SKM-1 treated with dmso at 0.1 percent for 144 hours (cell line): ENCODE measurements at regions not wholly inside any gene's neighbourhood (a gene's known extent, or its start where the extent isn't known, plus 50 kb on each side); places are given as distances from the start of the nearest gene placed in this dataset.

Experiments used
- DNase-seq: peaks from one replicate; lab custom pipeline; 2025; ENCODE audit not compliant: unreplicated experiment; lab: John Stamatoyannopoulos, UW

DNA sequence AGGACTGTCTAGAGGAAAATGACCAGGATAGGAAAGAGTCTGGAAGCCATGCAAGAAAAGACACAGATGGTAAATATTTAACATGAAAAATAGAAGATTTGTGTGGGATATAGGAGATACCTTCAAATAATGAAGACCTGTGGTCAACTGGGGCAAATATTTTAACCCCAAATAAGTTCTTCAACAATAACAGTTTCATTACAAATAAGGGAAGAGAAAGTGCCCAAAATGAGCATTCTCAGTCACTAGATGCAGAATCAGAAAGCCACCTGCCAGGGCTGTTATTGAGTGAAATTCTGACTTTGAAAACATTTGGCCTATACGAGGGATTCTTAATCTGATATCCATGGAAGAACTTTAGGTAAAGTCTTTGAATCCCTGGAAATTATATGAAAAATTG is 231.2 kb upstream of the PLEKHG7 start:
- DNase-seq = no peak

DNA sequence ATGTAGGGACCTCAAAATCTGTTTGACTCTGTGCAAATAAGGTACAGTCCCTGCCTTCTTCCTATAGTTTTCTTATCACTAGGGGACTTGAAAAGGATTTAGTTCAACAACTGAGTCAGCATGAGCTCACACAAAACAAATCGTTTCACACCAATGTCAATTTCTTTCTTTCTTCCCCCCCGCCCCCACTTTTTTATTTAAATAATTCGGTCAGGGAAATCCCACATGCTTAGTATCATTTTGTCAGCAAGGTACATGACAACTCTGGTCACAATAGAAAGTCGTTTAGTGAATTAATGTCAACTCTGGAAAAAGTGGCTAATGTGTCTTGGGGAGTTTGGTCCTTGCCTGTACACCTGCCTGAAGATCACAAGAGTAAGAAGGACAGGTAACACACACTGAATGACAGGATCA is 232.2 kb upstream of the PLEKHG7 start:
- no peak for DNase-seq

DNA sequence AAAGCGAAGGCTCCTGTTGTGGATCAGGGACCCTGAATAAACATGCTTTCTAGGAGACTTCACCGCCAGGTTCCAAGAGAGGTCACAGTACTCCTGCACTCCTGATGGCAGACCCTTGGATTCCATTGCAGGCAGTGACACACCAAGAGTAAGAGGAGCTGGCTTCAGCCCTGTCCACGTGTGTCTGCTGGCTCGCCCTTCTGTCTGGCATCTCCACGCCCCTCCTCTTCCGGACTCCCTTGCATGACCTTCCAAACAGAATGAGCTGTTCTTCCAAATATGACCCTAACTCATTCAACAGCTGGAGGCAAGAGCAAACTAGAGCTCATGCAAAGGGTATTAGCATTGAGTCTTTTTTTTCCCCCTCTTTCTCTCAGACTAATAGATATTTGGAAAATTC is 233.0 kb upstream of the PLEKHG7 start:
- DNase-seq = no peak

DNA sequence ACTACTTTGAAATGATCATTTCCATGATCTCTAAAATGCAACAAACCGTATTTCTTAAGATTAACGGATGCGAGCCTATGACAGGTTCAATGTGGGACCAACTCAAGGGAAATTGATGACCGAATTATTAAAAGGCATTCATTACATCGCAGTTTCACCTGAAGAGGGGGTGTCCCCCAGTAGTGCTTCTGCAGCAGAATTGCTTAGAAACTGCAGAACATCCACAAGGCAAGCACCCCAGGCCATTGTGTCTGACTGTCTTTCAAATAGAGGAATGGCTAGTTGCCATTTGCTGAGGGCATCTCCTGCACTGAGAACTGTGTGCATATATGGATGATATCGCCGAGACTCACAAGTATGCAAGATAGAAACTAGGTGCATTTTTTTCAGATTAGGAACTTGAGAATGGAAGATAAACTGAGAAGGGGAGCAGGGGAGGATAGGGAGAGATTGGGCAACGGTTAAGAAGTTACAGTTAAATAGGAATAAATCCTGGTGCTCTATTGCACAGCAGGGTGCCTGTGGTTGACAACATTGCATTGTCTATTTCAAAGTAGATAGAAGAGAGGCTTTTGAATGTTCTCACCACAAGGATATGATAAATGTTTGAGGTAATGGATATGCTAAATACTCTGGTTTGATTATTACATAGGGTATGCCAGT is 234.3 kb upstream of the PLEKHG7 start:
- no peak for DNase-seq

DNA sequence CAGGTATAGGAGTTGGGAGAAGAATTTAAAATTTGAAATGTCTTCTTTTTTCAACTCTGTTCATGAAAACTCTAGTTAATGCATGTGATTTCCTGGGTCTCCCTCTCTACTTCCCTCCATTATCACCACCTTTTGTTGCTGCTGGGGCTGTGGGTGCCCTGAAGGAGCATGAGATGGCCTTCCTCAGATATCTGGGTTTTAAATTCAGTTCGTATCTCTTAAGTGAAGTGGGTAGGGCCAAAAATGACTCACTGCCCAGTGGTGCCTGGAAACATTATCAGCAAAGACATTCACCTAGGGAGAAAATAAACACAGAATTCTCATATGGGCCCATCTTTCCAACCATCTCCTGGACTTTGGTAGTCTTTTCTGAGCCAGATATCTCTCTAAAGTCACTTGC is 234.9 kb upstream of the PLEKHG7 start:
- no peak for DNase-seq

DNA sequence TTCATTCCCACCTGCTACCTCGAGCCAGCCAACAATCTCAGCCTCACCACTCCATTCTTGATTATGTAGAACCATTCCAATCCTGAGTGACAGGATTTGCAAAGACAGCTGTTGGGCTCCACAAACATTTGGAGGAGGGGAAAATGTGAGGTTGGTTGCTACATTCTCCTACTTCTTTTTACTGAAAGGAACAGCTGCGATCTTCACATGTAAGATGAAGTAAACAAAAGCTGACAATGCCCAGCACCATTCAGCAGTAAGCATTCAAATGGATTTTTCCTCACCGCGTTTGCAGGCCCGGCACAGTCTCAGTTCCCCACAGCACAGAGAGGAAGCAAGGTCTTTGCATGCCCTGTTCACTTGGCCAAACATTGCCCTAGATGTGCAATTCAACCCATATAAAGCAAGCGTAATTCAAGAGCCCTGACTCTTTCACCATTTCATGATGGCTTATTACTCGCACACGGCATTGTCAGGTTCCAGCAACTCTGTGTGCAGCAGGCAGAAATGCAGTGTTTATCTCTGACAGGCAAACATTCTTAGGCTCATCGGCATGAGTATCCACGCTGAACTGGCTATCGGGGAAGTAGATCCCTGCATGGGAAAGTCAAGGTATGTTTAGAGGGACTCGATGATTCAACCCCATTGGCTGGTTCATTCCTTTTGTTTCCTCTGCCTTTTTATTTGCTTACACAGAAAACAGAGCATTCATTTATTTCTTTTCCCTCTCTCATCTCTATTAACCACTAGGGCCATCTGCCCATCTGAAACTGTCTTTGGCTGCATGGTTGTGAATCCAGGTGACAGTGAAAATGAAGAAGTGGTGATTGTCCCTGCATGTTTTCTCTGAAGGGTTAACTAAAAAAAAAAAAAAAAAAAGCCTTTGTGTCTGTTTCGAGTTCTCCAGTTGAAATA is 236.1 kb upstream of the PLEKHG7 start:
- no peak for DNase-seq

DNA sequence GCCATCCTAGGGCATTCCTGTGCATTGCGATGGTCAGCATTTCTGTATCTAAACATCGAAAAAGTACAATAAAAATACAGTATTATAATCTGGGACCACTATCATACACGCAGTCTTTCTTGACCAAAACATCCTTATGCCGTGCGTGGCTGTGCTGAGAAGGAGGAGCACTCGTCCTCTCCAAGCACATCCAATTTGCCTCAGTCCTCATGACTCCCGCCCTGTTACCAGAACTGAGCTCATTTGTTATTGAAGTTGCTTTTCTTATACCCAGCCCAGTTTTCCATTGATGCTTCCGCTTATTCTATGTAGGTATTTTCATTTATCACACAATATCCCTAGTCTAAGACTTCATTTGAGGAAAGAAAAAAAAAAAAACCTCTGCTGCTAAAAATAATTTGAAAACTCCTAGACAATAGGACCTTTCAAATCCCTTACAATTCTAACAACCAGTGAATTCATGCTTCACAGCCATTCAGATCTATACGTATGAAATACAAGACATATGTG is 236.9 kb upstream of the PLEKHG7 start:
- DNase-seq = no peak

DNA sequence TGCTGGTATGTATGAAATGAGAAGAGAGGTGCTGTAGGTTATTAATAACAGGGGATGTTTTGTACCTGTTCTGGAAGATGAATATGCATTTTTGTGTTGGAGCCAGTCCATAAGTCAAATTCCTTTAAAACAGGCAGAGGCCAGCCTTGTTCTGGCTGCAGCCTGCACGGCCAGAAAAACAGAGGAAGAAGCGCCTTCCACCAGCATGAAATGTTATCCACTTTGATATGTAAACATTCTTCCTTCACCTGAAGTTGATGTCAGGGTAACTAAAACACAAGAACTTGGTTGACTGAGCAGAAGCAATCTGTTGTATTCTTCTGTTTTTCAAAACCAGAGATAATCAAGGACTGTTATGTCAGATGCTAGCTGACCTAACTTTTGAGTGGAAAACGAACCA is 237.9 kb upstream of the PLEKHG7 start:
- DNase-seq = no peak

DNA sequence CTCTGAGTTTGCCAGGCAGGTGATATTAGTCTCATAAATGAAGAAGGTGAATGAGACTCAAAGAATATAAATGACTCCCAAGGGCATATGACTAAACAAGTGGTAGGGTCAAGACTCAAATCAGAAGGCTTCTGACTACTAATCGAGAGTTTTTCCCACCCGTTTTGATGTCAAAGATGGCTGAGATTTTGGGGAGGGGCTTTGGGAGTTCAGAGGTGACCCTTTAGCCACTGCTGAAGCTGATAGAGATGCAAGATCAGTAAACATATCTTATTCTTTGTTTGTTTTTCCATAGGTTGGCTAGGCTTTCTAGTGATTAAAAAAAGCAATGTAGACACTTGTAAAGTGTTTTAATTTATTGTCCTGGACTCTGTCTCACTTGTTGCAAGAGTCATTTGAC is 239.6 kb upstream of the PLEKHG7 start:
- no peak for DNase-seq

DNA sequence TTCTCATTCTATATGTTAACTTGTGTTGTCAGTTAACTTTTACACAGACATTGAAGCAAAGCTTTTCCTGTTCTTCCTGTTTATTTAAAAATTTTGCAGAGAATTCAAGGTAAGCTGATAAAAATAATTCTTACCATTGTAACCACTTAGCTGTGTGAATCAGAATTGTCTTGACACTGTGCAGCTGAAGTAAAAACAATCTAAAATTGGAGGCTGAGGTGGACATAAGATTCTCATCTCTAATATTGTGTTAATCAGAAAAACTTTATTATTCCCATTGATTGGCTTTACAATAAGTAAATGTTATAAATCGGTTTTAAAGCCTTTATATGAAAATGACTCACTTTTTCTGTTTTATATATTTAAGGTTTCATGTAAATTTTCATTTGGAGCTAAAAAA is 240.3 kb upstream of the PLEKHG7 start:
- no peak for DNase-seq

DNA sequence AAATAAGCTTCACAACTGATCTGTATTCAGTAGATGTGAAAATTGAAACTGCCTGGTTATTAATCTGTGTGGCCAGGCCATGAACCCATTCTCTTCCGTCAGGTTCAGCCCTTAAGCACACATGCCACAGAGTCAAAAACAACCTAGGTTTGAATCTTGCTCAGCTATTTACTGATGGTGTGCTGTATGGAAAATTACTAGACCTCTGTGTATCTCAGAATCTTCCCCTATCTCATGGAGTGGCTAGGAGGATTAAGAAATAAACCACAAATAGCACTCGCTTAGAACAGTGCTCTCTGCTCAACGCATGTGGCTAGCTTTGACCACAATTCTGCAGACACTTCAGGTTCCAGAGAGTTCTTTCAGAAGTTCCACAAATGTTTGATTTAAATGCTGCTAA is 240.7 kb upstream of the PLEKHG7 start:
- DNase-seq = peak; percentile 54

DNA sequence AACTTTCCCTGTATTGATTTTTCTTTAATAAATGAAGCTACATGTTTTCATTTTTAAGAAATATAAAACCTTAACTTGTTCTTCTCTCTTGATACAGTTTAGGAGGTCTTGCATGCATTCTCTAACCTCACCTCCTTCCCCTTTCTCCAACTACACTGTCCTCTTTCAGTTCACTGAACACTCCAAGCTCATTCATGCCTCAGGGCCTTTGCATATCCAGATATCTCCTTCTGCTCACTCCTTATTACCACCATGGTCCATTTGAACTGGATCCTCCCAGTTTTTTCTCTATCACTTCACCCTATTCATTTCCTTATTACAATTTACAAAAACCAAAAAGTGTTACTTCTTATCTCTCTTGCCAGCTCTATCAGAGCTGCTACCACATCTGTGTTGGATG is 242.9 kb upstream of the PLEKHG7 start:
- DNase-seq = no peak

DNA sequence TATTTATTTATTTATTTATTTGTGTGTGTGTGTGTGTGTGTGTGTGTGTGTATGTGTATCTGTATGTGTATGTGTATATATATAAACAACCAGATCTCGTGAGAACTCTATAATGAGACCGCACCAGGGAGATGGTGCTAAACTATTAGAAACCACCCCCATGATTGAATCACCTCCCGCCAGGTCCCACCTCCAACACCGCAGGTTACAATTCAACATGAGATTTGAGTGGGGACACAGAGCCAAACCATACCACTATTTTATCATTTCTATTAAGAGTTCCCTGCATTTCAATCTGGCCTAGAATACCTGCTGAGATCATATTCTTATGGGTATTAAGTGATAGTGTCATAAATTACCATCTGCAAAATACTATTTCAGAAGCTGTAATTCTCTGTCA is 243.8 kb upstream of the PLEKHG7 start:
- DNase-seq = no peak

DNA sequence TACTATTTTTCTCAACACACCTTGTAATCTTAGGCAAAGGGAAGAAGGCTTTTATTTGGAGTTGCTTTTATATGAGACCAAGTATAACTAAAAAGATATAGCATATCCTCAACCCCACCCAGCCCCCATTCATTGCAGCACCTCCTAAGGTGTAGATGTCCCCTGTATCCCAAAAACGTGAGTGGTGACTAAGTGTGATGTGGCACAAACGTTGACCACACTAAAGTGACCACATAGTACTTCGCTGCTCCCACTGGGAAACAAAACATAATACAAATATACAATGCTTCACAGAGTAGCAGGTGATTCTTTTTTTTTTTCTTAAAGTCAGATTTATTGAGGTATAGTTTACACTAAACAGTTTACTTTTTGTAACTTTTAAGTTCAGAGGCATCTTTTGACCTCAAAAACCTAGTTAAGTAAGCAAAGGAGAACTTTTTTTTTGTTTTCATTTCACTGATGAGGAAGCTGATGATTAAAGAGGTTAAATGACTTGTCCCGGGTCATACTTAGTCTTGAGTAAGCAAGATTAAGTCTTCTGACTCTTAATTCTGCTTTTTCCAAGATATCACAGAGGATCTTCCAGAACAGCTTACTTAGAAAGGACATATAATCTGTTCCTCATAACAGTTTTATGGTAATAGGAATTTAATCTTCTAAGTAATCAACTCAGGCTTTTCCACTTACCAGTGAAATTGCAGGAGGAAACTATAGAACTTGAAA is 245.2 kb upstream of the PLEKHG7 start:
- no peak for DNase-seq

DNA sequence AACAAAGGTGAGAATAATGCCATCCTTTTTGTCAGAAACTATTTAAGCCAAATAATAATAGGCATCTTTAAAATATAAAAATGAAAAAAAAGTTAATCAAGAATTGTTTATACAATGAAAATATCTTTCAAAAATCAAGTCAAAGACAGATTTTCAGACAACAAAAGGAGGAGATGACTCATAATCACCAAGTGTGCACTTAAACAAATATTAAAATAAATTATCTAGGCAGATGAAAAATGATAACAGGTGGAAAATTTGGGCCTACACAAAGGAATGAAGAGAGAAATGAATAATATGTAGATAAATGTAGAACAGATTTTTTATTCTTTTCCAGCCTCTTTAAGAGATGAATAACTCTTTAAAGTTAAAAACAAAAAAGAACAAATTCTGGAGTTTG is 250.0 kb upstream of the PLEKHG7 start:
- no peak for DNase-seq

DNA sequence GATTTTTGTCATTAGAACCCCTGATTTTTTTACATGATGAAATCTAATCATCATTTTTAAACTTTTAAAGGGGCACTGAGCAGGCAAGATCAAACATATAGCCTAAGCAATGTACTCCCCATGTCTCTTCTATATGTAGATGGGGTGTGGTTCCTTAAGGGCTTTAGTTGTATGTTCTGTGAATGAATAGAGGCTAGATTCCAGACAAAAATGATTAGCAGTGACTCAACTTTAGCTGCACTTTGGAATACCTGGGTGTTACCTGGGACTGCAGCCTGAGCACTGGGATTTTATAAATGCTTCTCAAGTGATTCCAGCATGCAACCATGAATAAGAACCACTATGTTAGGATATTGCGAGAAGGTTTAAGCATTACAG is 256.7 kb upstream of the PLEKHG7 start:
- DNase-seq = no peak

DNA sequence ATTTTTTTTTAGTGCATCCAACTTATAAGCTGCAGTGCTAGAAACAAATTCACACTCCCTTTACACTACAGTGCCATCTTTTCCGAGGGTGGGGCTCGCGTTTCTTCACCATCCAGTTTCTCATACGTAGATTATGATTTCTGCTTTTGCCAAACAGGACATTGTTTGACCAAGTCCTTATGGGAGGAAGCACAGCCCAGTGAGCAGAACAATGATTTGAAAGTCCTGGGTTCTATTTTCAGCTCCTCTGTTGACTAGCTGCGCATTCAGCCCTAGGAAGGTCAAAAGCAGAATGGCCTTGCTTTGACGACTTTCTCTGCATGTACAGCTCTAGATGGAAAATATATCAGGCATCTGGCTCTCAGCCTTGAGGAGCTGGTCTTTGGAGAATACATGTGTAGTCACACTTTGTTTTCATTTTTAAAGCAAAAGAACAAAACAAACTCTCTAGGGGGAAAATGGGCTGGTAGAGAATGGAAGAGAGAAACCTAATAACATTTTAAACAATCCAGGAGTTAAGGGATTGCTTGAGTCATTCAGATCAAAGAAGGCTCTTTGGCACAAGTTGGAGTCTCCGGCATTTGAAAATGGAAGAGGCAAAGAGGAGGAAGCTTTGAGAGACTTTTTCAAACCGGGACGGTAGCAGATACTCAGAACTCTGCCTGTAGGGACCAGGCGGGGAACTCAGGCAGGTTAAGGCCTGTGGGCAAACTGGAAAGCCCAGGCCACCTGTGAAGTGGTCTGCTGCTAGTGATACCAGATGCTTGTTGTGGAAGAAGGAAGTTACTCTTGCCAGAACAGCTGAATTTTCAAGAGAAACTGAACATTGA is 257.3 kb upstream of the PLEKHG7 start:
- DNase-seq = no peak

DNA sequence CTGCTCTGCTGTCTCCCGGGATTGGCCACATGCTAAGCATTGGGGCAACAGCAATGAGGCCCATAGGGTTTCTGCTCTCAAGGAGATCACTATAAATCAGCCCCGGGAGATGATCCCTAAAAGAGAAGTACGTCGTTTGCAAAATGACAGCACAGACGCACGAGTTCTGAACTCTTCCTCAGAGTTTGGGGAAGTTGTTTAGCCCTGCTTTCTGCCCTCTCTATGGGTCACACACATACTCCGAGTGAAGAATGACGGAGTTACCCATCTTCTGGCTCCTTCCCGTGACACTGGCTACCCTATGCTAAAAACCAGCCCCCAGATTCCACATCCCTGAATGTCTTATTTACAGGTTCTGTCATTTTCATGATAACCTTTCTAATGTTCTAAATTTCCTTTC is 258.0 kb upstream of the PLEKHG7 start:
- peak; percentile 60 for DNase-seq

DNA sequence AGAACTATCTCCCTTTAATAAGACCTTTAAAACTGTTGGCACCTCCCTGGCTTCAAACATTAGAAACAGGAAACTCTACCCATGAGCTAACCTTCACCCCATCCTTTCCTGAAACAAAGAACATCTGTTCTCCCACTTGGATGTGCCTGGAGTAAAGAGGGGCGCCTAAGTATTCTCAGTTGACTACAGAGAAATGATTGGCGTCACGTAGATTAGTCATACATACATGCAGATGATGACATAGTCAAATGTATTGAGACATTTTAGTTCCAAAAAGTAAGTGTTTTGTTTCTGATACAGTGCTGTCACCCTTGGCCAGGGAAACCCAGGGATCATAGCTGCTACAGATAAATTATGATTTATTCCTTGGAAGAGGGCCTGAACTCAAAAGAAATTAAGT is 260.0 kb upstream of the PLEKHG7 start:
- no peak for DNase-seq

DNA sequence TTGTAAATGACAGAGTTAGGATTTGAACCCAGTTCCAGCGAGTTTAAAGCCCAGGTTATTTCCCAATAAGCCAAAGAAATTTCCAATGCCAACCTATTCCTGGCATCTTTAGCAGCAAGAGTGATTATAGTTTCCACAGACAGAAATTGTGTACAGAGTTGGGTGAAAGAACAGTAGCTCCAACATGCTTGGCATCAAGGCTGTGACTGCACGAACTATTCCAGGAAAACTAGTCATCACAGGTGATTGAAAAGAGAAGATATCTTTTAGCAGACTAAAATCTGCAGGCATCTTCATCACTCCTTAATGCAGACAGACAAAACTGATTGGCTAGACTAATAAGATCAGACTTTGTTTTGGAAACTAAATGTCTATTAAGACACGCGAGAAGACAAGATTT is 262.7 kb upstream of the PLEKHG7 start:
- no peak for DNase-seq

DNA sequence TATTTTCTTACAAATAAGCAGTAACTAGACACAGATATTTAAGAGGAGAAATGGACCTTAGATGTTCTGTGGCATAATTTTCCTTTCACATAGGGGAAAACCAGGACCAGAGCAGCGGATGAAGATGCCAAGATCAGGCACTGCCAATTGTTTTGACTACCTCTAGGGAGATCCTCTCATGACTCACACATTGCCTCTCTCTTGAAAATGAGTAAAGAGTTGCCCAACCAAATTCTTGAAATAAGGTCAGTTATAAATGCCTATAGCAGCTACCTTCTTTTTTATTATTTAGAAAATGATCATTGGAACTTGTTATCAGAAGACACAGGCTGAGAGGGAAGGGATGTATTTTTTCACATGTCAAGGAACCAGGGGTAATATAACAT is 263.4 kb upstream of the PLEKHG7 start:
- DNase-seq = no peak
